ENCODE measurements at regions not wholly inside any gene's neighbourhood (a gene's known extent, or its start where the extent isn't known, plus 50 kb on each side); places are given as distances from the start of the nearest gene placed in this dataset.

DNA sequence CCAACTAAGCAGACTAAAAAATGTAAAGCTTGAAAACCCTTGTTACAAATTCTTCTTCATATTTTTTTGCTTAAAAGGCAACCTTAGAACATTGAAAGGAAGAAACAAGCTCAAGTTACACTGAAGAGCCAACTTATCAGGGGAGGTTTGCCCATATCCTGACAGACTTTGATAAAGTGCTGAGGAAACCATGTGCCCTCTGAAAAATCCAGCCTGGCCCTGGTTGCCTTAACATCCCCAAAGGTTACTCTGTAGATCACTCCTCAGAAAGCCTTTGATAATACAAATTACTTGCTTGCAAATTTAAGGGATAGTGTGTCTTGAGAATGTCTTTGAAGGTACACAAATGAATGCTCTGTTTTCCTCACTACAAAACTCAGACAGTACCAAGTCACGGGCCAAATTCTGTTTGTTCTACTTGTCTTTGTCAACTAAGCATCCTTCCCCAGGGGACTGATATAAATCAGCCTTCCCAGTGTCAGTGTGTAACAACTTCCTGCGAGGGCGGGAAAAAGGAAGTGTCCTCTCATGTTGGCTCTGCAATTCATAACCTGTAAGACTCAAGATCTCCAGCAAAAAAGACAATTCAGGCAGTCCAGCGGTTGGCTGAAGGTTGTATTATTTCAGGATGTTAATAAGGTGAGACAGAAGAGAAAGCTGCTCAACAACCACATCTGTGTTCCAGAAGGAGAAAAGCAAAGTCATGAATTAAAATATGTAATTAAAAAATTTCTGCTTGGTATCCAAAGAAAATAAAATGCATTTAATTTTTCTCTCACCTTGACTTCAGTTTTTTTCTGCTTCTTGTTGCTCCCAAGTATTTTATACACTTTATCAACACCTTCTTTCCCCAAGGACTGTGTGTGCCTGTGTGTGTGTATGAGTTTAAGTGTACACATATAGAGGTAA is 199.9 kb downstream of the PIK3R1 start:
- TF ChIP-seq GABPA (IDR thresholded peaks at IDR 0.05; ENCODE audit: low read depth) (no peak), EZH2phosphoT487 (IDR thresholded peaks at IDR 0.05; ENCODE audit: borderline replicate concordance, low read depth) (no peak), SMC3 (IDR thresholded peaks at IDR 0.05; ENCODE audit: low read depth, low read length) (no peak), EP300 (IDR thresholded peaks at IDR 0.05; ENCODE audit: borderline replicate concordance in 1 of 2, low read depth in 1 of 2, low read length in 1 of 2) (no peak), POLR2AphosphoS5 (IDR thresholded peaks at IDR 0.05; ENCODE audit: low read depth, low read length) (no peak), RAD21 (IDR thresholded peaks at IDR 0.05; ENCODE audit: low read length) (no peak), CHD2 (IDR thresholded peaks at IDR 0.05; ENCODE audit: low read length, partially characterized antibody) (no peak), TAF1 (IDR thresholded peaks at IDR 0.05; ENCODE audit: borderline replicate concordance, low read depth, low read length) (no peak)
- TF ChIP-seq, protein P1, sequence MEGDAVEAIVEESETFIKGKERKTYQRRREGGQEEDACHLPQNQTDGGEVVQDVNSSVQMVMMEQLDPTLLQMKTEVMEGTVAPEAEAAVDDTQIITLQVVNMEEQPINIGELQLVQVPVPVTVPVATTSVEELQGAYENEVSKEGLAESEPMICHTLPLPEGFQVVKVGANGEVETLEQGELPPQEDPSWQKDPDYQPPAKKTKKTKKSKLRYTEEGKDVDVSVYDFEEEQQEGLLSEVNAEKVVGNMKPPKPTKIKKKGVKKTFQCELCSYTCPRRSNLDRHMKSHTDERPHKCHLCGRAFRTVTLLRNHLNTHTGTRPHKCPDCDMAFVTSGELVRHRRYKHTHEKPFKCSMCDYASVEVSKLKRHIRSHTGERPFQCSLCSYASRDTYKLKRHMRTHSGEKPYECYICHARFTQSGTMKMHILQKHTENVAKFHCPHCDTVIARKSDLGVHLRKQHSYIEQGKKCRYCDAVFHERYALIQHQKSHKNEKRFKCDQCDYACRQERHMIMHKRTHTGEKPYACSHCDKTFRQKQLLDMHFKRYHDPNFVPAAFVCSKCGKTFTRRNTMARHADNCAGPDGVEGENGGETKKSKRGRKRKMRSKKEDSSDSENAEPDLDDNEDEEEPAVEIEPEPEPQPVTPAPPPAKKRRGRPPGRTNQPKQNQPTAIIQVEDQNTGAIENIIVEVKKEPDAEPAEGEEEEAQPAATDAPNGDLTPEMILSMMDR (IDR thresholded peaks at IDR 0.05), result no peak
- TF ChIP-seq, protein P2, sequence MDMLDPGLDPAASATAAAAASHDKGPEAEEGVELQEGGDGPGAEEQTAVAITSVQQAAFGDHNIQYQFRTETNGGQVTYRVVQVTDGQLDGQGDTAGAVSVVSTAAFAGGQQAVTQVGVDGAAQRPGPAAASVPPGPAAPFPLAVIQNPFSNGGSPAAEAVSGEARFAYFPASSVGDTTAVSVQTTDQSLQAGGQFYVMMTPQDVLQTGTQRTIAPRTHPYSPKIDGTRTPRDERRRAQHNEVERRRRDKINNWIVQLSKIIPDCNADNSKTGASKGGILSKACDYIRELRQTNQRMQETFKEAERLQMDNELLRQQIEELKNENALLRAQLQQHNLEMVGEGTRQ (IDR thresholded peaks at IDR 0.05; ENCODE audit: borderline replicate concordance, low read depth, low read length), result no peak
- TF ChIP-seq, protein P3, sequence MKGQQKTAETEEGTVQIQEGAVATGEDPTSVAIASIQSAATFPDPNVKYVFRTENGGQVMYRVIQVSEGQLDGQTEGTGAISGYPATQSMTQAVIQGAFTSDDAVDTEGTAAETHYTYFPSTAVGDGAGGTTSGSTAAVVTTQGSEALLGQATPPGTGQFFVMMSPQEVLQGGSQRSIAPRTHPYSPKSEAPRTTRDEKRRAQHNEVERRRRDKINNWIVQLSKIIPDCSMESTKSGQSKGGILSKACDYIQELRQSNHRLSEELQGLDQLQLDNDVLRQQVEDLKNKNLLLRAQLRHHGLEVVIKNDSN (IDR thresholded peaks at IDR 0.05; ENCODE audit: borderline replicate concordance, low read depth), result no peak
- TF ChIP-seq, protein P4, sequence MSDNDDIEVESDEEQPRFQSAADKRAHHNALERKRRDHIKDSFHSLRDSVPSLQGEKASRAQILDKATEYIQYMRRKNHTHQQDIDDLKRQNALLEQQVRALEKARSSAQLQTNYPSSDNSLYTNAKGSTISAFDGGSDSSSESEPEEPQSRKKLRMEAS (IDR thresholded peaks at IDR 0.05; ENCODE audit: low read depth), result no peak
